ENCODE measurements at regions not wholly inside any gene's neighbourhood (a gene's known extent, or its start where the extent isn't known, plus 50 kb on each side); places are given as distances from the start of the nearest gene placed in this dataset.

DNA sequence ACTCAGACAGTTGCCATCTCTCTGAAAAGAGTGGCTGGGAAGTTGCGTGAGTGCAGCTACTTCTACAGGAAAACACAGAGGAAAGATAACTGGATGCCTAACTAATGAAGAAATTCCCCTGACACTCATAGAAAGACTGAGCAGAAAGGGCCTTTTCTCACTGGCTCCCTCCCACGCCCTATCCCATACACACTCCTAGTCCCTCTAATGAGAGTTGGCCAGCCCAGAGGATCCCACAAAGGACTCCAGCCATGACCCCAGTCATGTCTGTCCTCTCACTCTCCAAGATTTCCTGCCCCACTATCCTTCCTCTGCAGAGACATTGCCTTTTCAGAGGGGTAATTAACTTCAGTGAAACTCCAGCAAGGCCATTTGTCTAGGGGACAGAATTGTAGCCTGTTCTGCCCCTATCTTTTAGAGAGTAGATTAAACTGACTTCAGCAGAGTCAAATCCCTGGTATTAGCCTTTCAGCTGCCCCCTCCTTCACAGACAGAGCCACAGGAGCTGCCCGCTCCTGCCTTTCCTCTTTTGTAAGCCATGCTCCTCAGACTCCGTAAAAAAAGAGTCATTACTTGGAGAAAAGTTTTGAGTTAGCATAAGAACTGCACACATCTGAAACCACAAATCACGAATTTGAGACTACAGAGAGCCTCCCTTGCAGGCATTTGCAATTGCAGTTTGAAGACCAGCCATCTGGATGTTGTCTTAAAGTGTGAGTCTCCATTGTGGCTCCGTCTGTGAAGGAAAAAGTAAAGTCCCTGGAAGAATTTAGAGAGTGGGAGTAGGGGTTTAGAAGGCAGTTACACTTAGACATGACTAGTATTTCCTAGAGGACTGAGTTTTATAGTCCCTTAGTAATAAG, 129.1 kb upstream of the SEMA6D start:
- no peak for TF ChIP-seq YY1 (IDR thresholded peaks at IDR 0.05; ENCODE audit: low read depth)
- no peak for TF ChIP-seq TAF1 (IDR thresholded peaks at IDR 0.05; ENCODE audit: low read depth)
- TF ChIP-seq CEBPB (IDR thresholded peaks at IDR 0.05): no peak
- TF ChIP-seq EGR1 (IDR thresholded peaks at IDR 0.05): no peak
- TF ChIP-seq CREB1 (IDR thresholded peaks at IDR 0.05; ENCODE audit: low read depth): no peak
- no peak for TF ChIP-seq EP300 (IDR thresholded peaks at IDR 0.05; ENCODE audit: borderline replicate concordance)
- no peak for TF ChIP-seq MAX (IDR thresholded peaks at IDR 0.05)
- no peak for TF ChIP-seq ZBTB7A (IDR thresholded peaks at IDR 0.05; ENCODE audit: low read depth)
